Middle frontal gyrus (tissue), 1 donor: ENCODE measurements at regions not wholly inside any gene's neighbourhood (a gene's known extent, or its start where the extent isn't known, plus 50 kb on each side); places are given as distances from the start of the nearest gene placed in this dataset.

Source experiments
- DNase-seq: peaks from one replicate; pipeline ENCODE4 v3.0.0-alpha.2; 2015; ENCODE audit warnings: low spot score; ENCODE audit errors: extremely low spot score

- DNase-seq = no peak
These were observed 145.5 kb upstream of the POU5F2 start for GRCh38 chr5:93886917-93887361.

- DNase-seq = no peak
These were observed 144.9 kb upstream of the POU5F2 start for GRCh38 chr5:93886098-93886806.

- no peak for DNase-seq
These were observed 142.9 kb upstream of the POU5F2 start for GRCh38 chr5:93884254-93884653.

GRCh38 chr5:93883459-93883858, 142.1 kb upstream of the POU5F2 start:
- DNase-seq = no peak

- no peak for DNase-seq
These were observed 134.3 kb upstream of the POU5F2 start for GRCh38 chr5:93875693-93876092.

GRCh38 chr5:93874491-93874890, 133.1 kb upstream of the POU5F2 start:
- DNase-seq = no peak

GRCh38 chr5:93874080-93874479, 132.7 kb upstream of the POU5F2 start:
- no peak for DNase-seq

GRCh38 chr5:93873211-93873736, 131.9 kb upstream of the POU5F2 start:
- DNase-seq = no peak

- DNase-seq = no peak
These were observed 129.2 kb upstream of the POU5F2 start for GRCh38 chr5:93870649-93871048.

- no peak for DNase-seq
These were observed 127.5 kb upstream of the POU5F2 start for GRCh38 chr5:93868851-93869250.

GRCh38 chr5:93850311-93850710, 108.9 kb upstream of the POU5F2 start:
- no peak for DNase-seq

GRCh38 chr5:93845376-93845775, 104.0 kb upstream of the POU5F2 start:
- no peak for DNase-seq

- no peak for DNase-seq
These were observed 90.0 kb upstream of the POU5F2 start for GRCh38 chr5:93831449-93831848.

GRCh38 chr5:93830893-93831292, 89.5 kb upstream of the POU5F2 start:
- DNase-seq = no peak

GRCh38 chr5:93829346-93829745, 87.9 kb upstream of the POU5F2 start:
- DNase-seq = no peak

- DNase-seq = no peak
These were observed 80.6 kb upstream of the POU5F2 start for GRCh38 chr5:93821891-93822415.

GRCh38 chr5:93819668-93820067, 78.3 kb upstream of the POU5F2 start:
- DNase-seq = no peak

- no peak for DNase-seq
These were observed 69.4 kb upstream of the POU5F2 start for GRCh38 chr5:93810780-93811179.

- DNase-seq = no peak
These were observed 68.0 kb upstream of the POU5F2 start for GRCh38 chr5:93809430-93809829.

GRCh38 chr5:93807846-93808245, 66.4 kb upstream of the POU5F2 start:
- DNase-seq = no peak

- DNase-seq = no peak
These were observed 64.4 kb upstream of the POU5F2 start for GRCh38 chr5:93805616-93806379.
